ENCODE measurements at regions not wholly inside any gene's neighbourhood (a gene's known extent, or its start where the extent isn't known, plus 50 kb on each side); places are given as distances from the start of the nearest gene placed in this dataset.

DNA sequence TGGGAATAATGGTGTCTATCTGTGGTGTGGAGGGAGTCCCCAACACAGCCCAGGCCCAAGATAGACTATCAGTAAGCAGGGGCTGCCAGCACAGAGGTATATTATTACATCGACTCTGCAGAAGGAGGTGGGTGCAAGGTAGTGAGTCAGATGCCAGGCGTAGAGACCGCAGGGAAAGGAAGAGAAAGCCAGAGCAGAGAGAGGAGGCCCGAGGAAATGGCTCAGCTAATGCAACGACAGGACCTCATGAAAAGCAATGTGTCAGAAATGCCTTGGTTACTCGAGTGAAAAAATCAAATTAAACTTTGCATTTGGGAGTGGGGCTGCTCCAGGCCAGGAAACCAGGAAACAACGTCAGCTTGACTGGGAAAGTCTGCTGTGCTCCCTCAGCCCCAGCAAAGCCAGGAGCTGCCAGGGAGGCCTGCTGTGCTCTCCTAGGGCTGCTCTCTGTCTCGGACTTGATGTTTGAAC is 173.2 kb downstream of the SUDS3 start:
- TF ChIP-seq SIN3A (IDR thresholded peaks at IDR 0.05; ENCODE audit: borderline replicate concordance, insufficient read depth, low read length) = no peak
- no peak for TF ChIP-seq FOXP2 (optimal IDR thresholded peaks at IDR 0.05; ENCODE audit: borderline replicate concordance, extremely low read depth, extremely low read length, insufficient read depth)
- no peak for TF ChIP-seq TAF1 (IDR thresholded peaks at IDR 0.05; ENCODE audit: borderline replicate concordance, insufficient read depth, low read length)
- TF ChIP-seq, protein P1, sequence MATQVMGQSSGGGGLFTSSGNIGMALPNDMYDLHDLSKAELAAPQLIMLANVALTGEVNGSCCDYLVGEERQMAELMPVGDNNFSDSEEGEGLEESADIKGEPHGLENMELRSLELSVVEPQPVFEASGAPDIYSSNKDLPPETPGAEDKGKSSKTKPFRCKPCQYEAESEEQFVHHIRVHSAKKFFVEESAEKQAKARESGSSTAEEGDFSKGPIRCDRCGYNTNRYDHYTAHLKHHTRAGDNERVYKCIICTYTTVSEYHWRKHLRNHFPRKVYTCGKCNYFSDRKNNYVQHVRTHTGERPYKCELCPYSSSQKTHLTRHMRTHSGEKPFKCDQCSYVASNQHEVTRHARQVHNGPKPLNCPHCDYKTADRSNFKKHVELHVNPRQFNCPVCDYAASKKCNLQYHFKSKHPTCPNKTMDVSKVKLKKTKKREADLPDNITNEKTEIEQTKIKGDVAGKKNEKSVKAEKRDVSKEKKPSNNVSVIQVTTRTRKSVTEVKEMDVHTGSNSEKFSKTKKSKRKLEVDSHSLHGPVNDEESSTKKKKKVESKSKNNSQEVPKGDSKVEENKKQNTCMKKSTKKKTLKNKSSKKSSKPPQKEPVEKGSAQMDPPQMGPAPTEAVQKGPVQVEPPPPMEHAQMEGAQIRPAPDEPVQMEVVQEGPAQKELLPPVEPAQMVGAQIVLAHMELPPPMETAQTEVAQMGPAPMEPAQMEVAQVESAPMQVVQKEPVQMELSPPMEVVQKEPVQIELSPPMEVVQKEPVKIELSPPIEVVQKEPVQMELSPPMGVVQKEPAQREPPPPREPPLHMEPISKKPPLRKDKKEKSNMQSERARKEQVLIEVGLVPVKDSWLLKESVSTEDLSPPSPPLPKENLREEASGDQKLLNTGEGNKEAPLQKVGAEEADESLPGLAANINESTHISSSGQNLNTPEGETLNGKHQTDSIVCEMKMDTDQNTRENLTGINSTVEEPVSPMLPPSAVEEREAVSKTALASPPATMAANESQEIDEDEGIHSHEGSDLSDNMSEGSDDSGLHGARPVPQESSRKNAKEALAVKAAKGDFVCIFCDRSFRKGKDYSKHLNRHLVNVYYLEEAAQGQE (IDR thresholded peaks at IDR 0.05; ENCODE audit: insufficient read depth in 1 of 2, low read depth in 2 of 2, low read length in 2 of 2) = no peak
- TF ChIP-seq POLR2AphosphoS5 (IDR thresholded peaks at IDR 0.05; ENCODE audit: low read depth, low read length) = no peak

DNA sequence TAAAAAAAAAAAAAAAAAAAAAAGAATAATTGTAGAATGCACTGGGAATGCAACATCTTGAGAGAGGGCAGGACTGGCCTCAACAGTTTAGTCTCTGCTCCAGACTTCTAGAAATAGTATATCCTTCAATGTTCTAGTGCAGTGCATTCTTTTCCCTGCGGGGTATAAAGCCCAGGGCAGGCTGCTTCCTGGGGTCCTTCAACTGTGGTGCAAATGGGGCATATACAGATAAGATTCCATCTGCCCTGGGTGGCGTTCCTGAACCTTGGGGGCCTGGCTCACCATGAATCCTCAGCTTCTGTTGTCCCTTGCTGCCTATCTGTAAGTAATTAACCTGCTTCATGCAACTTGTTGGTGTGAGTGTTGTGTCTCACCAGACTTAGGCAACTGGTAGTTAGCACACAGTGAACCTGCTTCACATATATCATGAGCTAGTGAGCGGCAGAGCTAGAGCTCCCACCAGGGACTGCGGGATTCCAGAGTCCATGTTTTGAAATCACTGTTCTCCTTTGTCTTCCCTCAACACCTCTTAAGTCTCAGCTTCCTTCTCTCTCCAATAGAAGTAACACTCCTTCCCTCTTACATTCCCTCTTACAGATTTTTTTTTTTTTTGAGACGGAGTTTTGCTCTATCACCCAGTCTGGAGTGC is 177.6 kb downstream of the SUDS3 start:
- TF ChIP-seq SIN3A (IDR thresholded peaks at IDR 0.05; ENCODE audit: borderline replicate concordance, insufficient read depth, low read length) = no peak
- TF ChIP-seq, protein P1 (IDR thresholded peaks at IDR 0.05; ENCODE audit: insufficient read depth in 1 of 2, low read depth in 2 of 2, low read length in 2 of 2) = no peak

DNA sequence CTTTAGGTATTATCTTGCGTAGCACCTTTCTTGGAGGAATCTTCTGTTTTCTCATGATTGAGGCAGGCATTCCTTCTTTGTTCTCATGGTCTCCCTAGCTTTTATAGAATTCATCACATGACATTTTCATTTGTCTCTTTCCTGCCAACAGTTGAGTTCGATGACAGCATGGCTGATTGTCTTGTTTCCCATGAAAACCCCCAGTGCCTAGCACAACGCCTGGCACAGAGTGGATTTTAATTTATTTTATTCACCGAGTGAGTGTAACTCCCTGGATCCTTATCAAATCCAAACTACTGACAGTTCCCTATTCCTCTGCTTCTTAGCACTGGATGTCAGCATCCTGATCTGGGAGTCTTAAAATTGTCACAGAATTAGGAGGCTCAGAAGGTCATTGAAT is 182.6 kb downstream of the SUDS3 start:
- TF ChIP-seq FOXP2 (optimal IDR thresholded peaks at IDR 0.05; ENCODE audit: borderline replicate concordance, extremely low read depth, extremely low read length, insufficient read depth) (no peak), SIN3A (IDR thresholded peaks at IDR 0.05; ENCODE audit: borderline replicate concordance, insufficient read depth, low read length) (no peak), POLR2AphosphoS5 (IDR thresholded peaks at IDR 0.05; ENCODE audit: low read depth, low read length) (no peak), TAF1 (IDR thresholded peaks at IDR 0.05; ENCODE audit: borderline replicate concordance, insufficient read depth, low read length) (no peak)
- TF ChIP-seq, protein P1 (IDR thresholded peaks at IDR 0.05; ENCODE audit: insufficient read depth in 1 of 2, low read depth in 2 of 2, low read length in 2 of 2) = no peak

DNA sequence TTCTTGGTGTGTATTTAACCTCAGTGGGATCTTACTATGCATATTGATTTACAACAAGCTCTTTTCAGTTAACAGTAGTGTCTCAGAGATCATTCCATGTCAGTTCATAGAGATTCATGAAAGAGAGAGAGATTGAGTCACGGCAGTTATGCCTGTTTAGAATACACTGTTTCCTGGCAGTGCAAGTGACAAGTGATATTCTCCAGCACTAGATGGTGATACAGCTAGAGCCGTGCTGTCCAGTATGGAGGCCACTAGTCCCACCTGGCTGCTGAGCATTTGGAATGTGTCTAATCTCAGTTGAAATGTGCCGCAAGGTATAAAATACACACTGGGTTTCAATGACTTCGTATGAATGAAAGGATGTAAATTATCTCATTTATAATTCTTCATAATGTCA is 184.4 kb downstream of the SUDS3 start:
- no peak for TF ChIP-seq FOXP2 (optimal IDR thresholded peaks at IDR 0.05; ENCODE audit: borderline replicate concordance, extremely low read depth, extremely low read length, insufficient read depth)
- TF ChIP-seq POLR2AphosphoS5 (IDR thresholded peaks at IDR 0.05; ENCODE audit: low read depth, low read length) = no peak
- TF ChIP-seq TAF1 (IDR thresholded peaks at IDR 0.05; ENCODE audit: borderline replicate concordance, insufficient read depth, low read length) = no peak
- TF ChIP-seq, protein P1 (IDR thresholded peaks at IDR 0.05; ENCODE audit: insufficient read depth in 1 of 2, low read depth in 2 of 2, low read length in 2 of 2) = no peak
- TF ChIP-seq SIN3A (IDR thresholded peaks at IDR 0.05; ENCODE audit: borderline replicate concordance, insufficient read depth, low read length) = no peak

DNA sequence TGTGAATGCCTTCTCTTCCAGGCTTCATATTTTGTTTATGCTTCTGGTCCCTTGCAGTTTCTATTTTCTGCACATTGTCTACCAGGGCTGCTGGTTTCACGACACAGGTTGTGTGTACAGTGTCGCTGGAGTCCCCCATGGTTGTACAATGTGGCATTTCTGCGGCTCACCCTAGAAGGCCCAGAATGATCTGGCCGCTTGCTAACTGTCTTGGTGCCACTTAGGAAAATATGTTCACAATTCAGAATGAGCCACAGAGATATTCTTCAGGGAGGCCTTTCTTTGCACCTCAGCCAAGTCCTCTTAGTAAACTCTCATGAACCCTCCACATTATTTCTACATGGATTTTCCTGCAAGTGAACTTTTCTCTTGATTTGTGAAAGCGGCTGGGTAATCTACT is 195.4 kb downstream of the SUDS3 start:
- no peak for TF ChIP-seq SIN3A (IDR thresholded peaks at IDR 0.05; ENCODE audit: borderline replicate concordance, insufficient read depth, low read length)
- TF ChIP-seq, protein P1 (IDR thresholded peaks at IDR 0.05; ENCODE audit: insufficient read depth in 1 of 2, low read depth in 2 of 2, low read length in 2 of 2) = no peak
- no peak for TF ChIP-seq TAF1 (IDR thresholded peaks at IDR 0.05; ENCODE audit: borderline replicate concordance, insufficient read depth, low read length)
- no peak for TF ChIP-seq FOXP2 (optimal IDR thresholded peaks at IDR 0.05; ENCODE audit: borderline replicate concordance, extremely low read depth, extremely low read length, insufficient read depth)
- no peak for TF ChIP-seq POLR2AphosphoS5 (IDR thresholded peaks at IDR 0.05; ENCODE audit: low read depth, low read length)
